ENCODE measurements at regions not wholly inside any gene's neighbourhood (a gene's known extent, or its start where the extent isn't known, plus 50 kb on each side); places are given as distances from the start of the nearest gene placed in this dataset.
"Not testable (repeated sequence)": the region's sequence is repeated elsewhere in the genome, so short reads cannot be mapped to it uniquely, and the experiment has no call there.

DNA sequence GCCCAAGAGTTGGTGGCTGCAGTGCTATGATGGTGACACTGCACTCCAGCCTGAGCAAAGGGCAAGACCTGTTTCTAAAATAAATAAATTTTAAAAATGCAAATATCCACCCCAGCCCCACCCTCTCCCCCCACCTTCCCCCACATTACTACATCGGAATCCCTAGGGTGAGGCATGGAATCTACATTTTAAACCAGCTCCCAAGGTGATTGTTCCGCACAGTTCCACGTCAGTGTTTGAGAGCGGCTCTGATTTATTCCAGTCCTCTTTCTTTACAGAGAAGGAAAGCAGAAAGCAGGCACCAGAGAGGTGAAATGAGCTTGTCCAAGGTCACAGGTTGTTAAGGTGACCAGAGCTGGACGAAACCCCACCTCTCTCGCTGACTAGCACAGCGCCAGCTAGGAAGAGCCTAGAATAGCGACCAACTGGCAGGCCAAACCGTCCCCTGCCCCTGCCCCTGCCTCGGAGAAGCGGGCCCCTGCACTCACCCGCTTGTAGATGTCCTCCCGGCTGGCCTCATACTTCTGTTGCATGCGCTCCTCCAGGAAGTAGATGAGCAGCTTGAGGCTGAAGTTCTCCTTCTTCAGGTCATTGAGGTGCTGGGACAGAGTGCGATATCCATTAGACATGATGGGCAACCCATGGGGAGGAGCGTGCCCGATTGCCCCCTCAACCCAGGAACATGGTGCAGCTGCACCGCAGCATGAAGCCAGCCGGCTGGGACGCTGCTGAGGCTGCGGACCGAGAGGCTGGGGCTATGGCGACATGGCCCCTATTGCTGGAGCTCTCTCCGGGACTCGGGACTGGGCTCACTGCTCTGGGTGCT is 103.7 kb upstream of the NBPF26 start:
- TF ChIP-seq, protein P1, sequence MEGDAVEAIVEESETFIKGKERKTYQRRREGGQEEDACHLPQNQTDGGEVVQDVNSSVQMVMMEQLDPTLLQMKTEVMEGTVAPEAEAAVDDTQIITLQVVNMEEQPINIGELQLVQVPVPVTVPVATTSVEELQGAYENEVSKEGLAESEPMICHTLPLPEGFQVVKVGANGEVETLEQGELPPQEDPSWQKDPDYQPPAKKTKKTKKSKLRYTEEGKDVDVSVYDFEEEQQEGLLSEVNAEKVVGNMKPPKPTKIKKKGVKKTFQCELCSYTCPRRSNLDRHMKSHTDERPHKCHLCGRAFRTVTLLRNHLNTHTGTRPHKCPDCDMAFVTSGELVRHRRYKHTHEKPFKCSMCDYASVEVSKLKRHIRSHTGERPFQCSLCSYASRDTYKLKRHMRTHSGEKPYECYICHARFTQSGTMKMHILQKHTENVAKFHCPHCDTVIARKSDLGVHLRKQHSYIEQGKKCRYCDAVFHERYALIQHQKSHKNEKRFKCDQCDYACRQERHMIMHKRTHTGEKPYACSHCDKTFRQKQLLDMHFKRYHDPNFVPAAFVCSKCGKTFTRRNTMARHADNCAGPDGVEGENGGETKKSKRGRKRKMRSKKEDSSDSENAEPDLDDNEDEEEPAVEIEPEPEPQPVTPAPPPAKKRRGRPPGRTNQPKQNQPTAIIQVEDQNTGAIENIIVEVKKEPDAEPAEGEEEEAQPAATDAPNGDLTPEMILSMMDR (conservative IDR thresholded peaks at IDR 0.05; ENCODE audit: low read depth, low read length), result not testable (repeated sequence)
- not testable (repeated sequence) for TF ChIP-seq EZH2 (IDR thresholded peaks at IDR 0.05; ENCODE audit: low read length, unreplicated experiment); EZH2phosphoT487 (IDR thresholded peaks at IDR 0.05; ENCODE audit: borderline replicate concordance, low read length)
